Prostate gland (tissue), 2 donors: ENCODE measurements at regions not wholly inside any gene's neighbourhood (a gene's known extent, or its start where the extent isn't known, plus 50 kb on each side); places are given as distances from the start of the nearest gene placed in this dataset.
"Not testable (repeated sequence)": the region's sequence is repeated elsewhere in the genome, so short reads cannot be mapped to it uniquely, and the experiment has no call there.

Source experiments
- POLR2A ChIP-seq: fragments of 450-650 bp; IDR thresholded peaks from one replicate; pipeline ENCODE4 v1.6.1; 2016; ENCODE audit warnings: antibody characterized with exemption, mild to moderate bottlenecking
- TF ChIP-seq, protein P1 (sequence below), 4 experiments: fragments of 200-600 bp in 2 of 4; fragments of 450-650 bp in 2 of 4; sonication (generic) in 2 of 4; IDR thresholded peaks; 1 replicate in 3 of 4; 2 replicates in 1 of 4; pipeline ENCODE4 v1.5.1; 2016 to 2019; ENCODE audit warnings: antibody characterized with exemption in 4 of 4, mild to moderate bottlenecking in 2 of 4, moderate library complexity in 2 of 4

DNA sequence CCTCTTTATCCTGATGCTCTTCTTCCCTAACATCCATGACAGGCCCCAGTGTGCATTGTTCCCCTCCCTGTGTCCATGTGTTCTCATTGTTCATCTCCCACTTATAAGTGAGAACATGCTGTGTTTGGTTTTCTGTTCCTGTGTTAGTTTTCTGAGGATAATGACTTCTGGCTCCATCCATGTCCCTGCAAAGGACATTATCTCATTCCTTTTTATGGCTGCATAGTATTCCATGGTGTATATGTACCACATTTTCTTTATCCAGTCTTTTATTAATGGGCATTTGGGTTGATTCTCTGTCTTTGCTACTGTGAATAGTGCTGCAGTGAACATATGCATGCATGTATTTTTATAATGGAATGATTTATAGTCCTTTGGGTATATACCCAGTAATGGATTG is 78.7 kb upstream of the EXOC2 start:
- TF ChIP-seq POLR2A = not testable (repeated sequence)
- TF ChIP-seq, protein P1, sequence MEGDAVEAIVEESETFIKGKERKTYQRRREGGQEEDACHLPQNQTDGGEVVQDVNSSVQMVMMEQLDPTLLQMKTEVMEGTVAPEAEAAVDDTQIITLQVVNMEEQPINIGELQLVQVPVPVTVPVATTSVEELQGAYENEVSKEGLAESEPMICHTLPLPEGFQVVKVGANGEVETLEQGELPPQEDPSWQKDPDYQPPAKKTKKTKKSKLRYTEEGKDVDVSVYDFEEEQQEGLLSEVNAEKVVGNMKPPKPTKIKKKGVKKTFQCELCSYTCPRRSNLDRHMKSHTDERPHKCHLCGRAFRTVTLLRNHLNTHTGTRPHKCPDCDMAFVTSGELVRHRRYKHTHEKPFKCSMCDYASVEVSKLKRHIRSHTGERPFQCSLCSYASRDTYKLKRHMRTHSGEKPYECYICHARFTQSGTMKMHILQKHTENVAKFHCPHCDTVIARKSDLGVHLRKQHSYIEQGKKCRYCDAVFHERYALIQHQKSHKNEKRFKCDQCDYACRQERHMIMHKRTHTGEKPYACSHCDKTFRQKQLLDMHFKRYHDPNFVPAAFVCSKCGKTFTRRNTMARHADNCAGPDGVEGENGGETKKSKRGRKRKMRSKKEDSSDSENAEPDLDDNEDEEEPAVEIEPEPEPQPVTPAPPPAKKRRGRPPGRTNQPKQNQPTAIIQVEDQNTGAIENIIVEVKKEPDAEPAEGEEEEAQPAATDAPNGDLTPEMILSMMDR (IDR thresholded peaks at IDR 0.05) = not testable (repeated sequence)
